ENCODE measurements at regions not wholly inside any gene's neighbourhood (a gene's known extent, or its start where the extent isn't known, plus 50 kb on each side); places are given as distances from the start of the nearest gene placed in this dataset.
"Not testable (repeated sequence)": the region's sequence is repeated elsewhere in the genome, so short reads cannot be mapped to it uniquely, and the experiment has no call there.

DNA sequence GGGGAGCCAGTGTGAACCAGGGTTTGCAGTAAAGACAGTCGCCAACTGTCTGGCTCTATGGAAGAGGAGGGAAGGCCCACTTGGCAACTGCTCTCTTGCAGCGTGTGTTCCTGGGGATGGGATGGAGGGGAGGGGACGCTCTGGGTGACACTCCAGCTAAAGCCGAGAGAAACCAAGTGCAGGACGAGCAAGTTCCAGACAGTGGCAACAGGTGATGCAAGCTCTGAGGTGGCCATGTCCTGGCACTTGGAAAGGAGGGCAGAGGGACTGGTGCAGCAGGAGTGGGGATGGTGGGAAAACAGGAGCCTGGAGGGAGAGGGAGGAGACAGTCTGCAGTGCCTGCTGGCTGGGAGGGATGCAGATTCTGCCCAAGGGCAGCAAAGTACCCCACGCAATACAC lies 127.0 kb upstream of the ALDH3B2 start:
- TF ChIP-seq, protein P1, sequence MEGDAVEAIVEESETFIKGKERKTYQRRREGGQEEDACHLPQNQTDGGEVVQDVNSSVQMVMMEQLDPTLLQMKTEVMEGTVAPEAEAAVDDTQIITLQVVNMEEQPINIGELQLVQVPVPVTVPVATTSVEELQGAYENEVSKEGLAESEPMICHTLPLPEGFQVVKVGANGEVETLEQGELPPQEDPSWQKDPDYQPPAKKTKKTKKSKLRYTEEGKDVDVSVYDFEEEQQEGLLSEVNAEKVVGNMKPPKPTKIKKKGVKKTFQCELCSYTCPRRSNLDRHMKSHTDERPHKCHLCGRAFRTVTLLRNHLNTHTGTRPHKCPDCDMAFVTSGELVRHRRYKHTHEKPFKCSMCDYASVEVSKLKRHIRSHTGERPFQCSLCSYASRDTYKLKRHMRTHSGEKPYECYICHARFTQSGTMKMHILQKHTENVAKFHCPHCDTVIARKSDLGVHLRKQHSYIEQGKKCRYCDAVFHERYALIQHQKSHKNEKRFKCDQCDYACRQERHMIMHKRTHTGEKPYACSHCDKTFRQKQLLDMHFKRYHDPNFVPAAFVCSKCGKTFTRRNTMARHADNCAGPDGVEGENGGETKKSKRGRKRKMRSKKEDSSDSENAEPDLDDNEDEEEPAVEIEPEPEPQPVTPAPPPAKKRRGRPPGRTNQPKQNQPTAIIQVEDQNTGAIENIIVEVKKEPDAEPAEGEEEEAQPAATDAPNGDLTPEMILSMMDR (IDR thresholded peaks at IDR 0.05) = not testable (repeated sequence)
- not testable (repeated sequence) for TF ChIP-seq POLR2AphosphoS5, POLR2A (IDR thresholded peaks at IDR 0.05)
